Hepatocyte (in vitro differentiated cells): ENCODE measurements at regions not wholly inside any gene's neighbourhood (a gene's known extent, or its start where the extent isn't known, plus 50 kb on each side); places are given as distances from the start of the nearest gene placed in this dataset.
A peak's percentile ranks its signal among the peaks of the same experiment; 100 is the strongest.

Source experiments
- DNase-seq: peaks from one replicate; pipeline ENCODE4 v3.0.0-alpha.2; 2016; ENCODE audit warnings: low spot score
- H2AFZ ChIP-seq: fragments of 200-600 bp; sonication (generic); 2 replicates; pipeline ENCODE4 v1.6.0; 2016; ENCODE audit warnings: antibody characterized with exemption, mild to moderate bottlenecking
- H3K27ac ChIP-seq: fragments of 200-600 bp; sonication (generic); 2 replicates; pipeline ENCODE4 v1.5.1; 2016; ENCODE audit warnings: mild to moderate bottlenecking
- H3K27me3 ChIP-seq: fragments of 200-600 bp; sonication (generic); 2 replicates; pipeline ENCODE4 v1.6.1; 2016
- H3K36me3 ChIP-seq: fragments of 200-600 bp; sonication (generic); replicated peaks from 2 replicates; pipeline ENCODE4 v1.5.1; 2016; ENCODE audit warnings: low read depth; ENCODE audit not compliant: insufficient read depth
- H3K4me1 ChIP-seq: fragments of 200-600 bp; sonication (generic); 2 replicates; pipeline ENCODE4 v1.5.1; 2016; ENCODE audit warnings: mild to moderate bottlenecking, moderate library complexity; ENCODE audit not compliant: insufficient read depth
- H3K4me2 ChIP-seq: fragments of 200-600 bp; sonication (generic); 2 replicates; pipeline ENCODE4 v1.6.0; 2016
- H3K4me3 ChIP-seq: fragments of 200-600 bp; sonication (generic); 2 replicates; pipeline ENCODE4 v1.5.1; 2016; ENCODE audit warnings: mild to moderate bottlenecking
- H3K79me2 ChIP-seq: fragments of 200-600 bp; sonication (generic); 2 replicates; pipeline ENCODE4 v1.6.0; 2017; ENCODE audit warnings: mild to moderate bottlenecking
- H3K9me2 ChIP-seq: fragments of 200-600 bp; sonication (generic); replicated peaks from 2 replicates; pipeline ENCODE4 v1.6.0; 2017; ENCODE audit warnings: mild to moderate bottlenecking; ENCODE audit not compliant: insufficient read depth
- H3K9me3 ChIP-seq: fragments of 200-600 bp; sonication (generic); 2 replicates; pipeline ENCODE4 v1.5.1; 2016; ENCODE audit warnings: low read depth, mild to moderate bottlenecking
- H4K20me1 ChIP-seq: fragments of 200-600 bp; sonication (generic); 2 replicates; pipeline ENCODE4 v1.6.0; 2016; ENCODE audit warnings: mild to moderate bottlenecking; ENCODE audit not compliant: insufficient read depth, poor library complexity, severe bottlenecking
- EZH2 ChIP-seq: fragments of 200-600 bp; sonication (generic); IDR thresholded peaks from 2 replicates; pipeline ENCODE4 v1.6.1; 2016; ENCODE audit warnings: antibody characterized with exemption, mild to moderate bottlenecking, borderline replicate concordance
- EZH2phosphoT487 ChIP-seq: fragments of 200-600 bp; sonication (generic); IDR thresholded peaks from one replicate; pipeline ENCODE4 v1.6.1; 2018; ENCODE audit warnings: antibody characterized with exemption, mild to moderate bottlenecking, low read depth, moderate library complexity; ENCODE audit not compliant: unreplicated experiment, severe bottlenecking
- WGBS: methylation state at CpG from one replicate; pipeline ENCODE4 v1.1.6; 2016; ENCODE audit warnings: low lambda C conversion rate; ENCODE audit errors: missing lambda C conversion rate; 5-methylcytosine and 5-hydroxymethylcytosine counted together
- TF ChIP-seq, protein P1 (sequence below): fragments of 200-600 bp; sonication (generic); IDR thresholded peaks from 2 replicates; pipeline ENCODE4 v1.5.1; 2016; ENCODE audit warnings: antibody characterized with exemption, mild to moderate bottlenecking; ENCODE audit not compliant: poor library complexity

DNA sequence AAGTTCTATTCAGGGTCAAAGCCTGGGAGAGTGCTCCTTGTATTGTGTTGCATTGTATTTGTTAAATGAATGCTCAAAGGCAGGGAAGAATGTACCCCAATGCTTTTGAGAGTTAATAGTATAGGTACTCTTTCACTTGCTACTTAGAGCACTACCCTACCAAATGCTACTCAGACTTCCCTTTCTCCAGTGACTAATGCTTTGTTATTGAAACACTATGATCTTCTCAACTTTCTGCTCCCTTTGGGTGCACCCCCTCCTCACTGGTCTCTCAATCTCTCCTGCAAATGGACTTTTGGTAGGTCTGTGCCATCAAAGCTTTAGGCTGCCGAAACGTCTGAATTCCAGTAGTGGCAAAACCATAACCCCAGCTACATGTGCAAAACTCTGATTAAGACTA is 177.7 kb upstream of the AHR start:
- TF ChIP-seq EZH2 = no peak
- TF ChIP-seq, protein P1, sequence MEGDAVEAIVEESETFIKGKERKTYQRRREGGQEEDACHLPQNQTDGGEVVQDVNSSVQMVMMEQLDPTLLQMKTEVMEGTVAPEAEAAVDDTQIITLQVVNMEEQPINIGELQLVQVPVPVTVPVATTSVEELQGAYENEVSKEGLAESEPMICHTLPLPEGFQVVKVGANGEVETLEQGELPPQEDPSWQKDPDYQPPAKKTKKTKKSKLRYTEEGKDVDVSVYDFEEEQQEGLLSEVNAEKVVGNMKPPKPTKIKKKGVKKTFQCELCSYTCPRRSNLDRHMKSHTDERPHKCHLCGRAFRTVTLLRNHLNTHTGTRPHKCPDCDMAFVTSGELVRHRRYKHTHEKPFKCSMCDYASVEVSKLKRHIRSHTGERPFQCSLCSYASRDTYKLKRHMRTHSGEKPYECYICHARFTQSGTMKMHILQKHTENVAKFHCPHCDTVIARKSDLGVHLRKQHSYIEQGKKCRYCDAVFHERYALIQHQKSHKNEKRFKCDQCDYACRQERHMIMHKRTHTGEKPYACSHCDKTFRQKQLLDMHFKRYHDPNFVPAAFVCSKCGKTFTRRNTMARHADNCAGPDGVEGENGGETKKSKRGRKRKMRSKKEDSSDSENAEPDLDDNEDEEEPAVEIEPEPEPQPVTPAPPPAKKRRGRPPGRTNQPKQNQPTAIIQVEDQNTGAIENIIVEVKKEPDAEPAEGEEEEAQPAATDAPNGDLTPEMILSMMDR = no peak
- no peak for TF ChIP-seq EZH2phosphoT487
- Histone ChIP-seq H2AFZ (no peak overlapping the region), H4K20me1 (no peaks in the 10 kb centered on the region), H3K9me3 (no peaks in the 10 kb centered on the region), H3K27ac (no peak overlapping the region), H3K4me3 (no peak overlapping the region), H3K4me2 (no peak overlapping the region), H3K79me2 (no peaks in the 10 kb centered on the region), H3K36me3 (no peaks in the 10 kb centered on the region), H3K9me2 (no peaks in the 10 kb centered on the region), H3K27me3 (no peaks in the 10 kb centered on the region), H3K4me1 (no peaks in the 10 kb centered on the region)
- DNase-seq = no peak
- 98% methylated on average over 2 of the region's 2 CpGs for WGBS

GRCh38 chr7:17121671-17122070 is 176.8 kb upstream of the AHR start:
- Histone ChIP-seq H3K27ac (no peak overlapping the region), H3K9me3 (no peaks in the 10 kb centered on the region)

GRCh38 chr7:17123020-17123419 is 175.4 kb upstream of the AHR start:
- H3K27ac ChIP-seq = no peak overlapping the region
- H4K20me1 ChIP-seq = no peaks in the 10 kb centered on the region
- H3K36me3 ChIP-seq = no peaks in the 10 kb centered on the region
- DNase-seq = no peak
- H3K9me2 ChIP-seq = no peaks in the 10 kb centered on the region
- no peak overlapping the region for H3K4me3 ChIP-seq
- TF ChIP-seq, protein P1 = no peak
- TF ChIP-seq EZH2phosphoT487 = no peak
- no peak for TF ChIP-seq EZH2
- no peaks in the 10 kb centered on the region for H3K79me2 ChIP-seq
- WGBS = 86% methylated on average over 4 of the region's 4 CpGs
- no peak overlapping the region for H3K4me2 ChIP-seq
- no peaks in the 10 kb centered on the region for H3K9me3 ChIP-seq
- no peak overlapping the region for H2AFZ ChIP-seq
- no peaks in the 10 kb centered on the region for H3K27me3 ChIP-seq
- H3K4me1 ChIP-seq = no peaks in the 10 kb centered on the region

More at GRCh38 chr7:17121671-17122070, 176.8 kb upstream of the AHR start:
- H3K4me2 ChIP-seq = no peak overlapping the region
- H3K4me1 ChIP-seq = no peaks in the 10 kb centered on the region
- H3K36me3 ChIP-seq = no peaks in the 10 kb centered on the region
- 100% methylated on average over 1 of the region's 1 CpG for WGBS
- H3K27me3 ChIP-seq = no peaks in the 10 kb centered on the region
- no peak overlapping the region for H2AFZ ChIP-seq
- no peaks in the 10 kb centered on the region for H4K20me1 ChIP-seq
- no peaks in the 10 kb centered on the region for H3K79me2 ChIP-seq
- TF ChIP-seq EZH2 = no peak
- DNase-seq = no peak
- H3K9me2 ChIP-seq = no peaks in the 10 kb centered on the region
- H3K4me3 ChIP-seq = no peak overlapping the region

DNA sequence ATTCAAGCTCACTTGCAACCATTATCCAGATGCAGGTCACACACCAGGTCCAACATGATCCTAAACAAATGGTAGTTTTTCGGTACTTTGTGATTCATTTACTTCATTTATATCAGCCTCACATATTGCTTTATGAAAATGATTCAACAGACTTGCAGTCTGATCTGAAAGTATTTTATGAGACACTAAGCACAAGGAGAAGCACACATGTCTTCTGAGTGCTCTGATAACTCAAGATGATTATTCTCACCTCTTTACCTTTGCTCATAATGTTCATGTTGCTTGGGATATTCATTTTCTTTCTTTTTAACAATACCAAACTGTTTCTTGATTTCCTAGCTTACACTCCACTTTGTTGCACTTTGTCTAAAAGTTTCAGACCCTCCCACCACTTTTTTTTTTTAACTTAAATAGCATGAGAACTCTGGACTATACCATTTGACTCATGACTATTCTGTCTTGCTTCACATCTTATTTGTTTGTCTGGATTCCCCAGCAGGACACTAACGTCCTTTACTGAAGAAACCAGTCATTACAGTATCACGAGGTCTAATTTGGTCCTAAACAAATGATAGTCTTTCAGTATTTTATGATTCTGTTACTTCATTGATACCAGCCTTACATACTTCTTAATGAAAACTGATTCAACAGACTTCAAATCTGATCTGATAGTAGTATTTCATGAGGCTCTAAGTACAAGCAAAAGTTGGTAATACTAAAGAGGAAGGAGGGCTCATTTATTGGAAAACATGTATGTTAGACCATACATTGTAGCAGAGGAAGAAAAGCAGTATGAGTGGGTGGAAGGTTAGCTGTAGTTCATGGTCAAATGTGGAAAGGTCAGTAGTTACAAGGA is 171.8 kb upstream of the AHR start:
- Histone ChIP-seq H3K27me3 (no peaks in the 10 kb centered on the region), H3K9me2 (no peaks in the 10 kb centered on the region), H3K4me3 (no peak overlapping the region), H3K36me3 (no peaks in the 10 kb centered on the region), H3K4me1 (peaks cover 7% of the 10 kb centered on the region), H3K79me2 (no peaks in the 10 kb centered on the region), H2AFZ (no peak overlapping the region), H3K4me2 (no peak overlapping the region), H3K27ac (peak overlapping the region; percentile 27), H3K9me3 (no peaks in the 10 kb centered on the region), H4K20me1 (no peaks in the 10 kb centered on the region)
- no peak for DNase-seq
- 74% methylated on average over 3 of the region's 3 CpGs for WGBS
- TF ChIP-seq EZH2phosphoT487 (no peak), EZH2 (no peak)
- TF ChIP-seq, protein P1 = no peak
